Upper lobe of left lung (tissue), 6 donors: ENCODE measurements at regions not wholly inside any gene's neighbourhood (a gene's known extent, or its start where the extent isn't known, plus 50 kb on each side); places are given as distances from the start of the nearest gene placed in this dataset.

Experiments
- ATAC-seq, 2 donors: fragments of 200-7000 bp; cut with Tn5 transposase; one replicate each; pipeline ENCODE4 v1.9.1; 2022; ENCODE audit warnings: mild to moderate bottlenecking in 2 of 2, moderate library complexity in 2 of 2; ENCODE audit not compliant: low FRiP score in 2 of 2
- DNase-seq, 2 donors: peaks; one replicate each; pipeline ENCODE4 v3.0.0-alpha.2; 2019 to 2020
- H3K27ac ChIP-seq, 4 donors: fragments of 200-600 bp; sonication (generic); one replicate each; pipeline ENCODE4 v1.5.1; 2016 to 2019
- H3K27me3 ChIP-seq, 4 donors: fragments of 200-600 bp; sonication (generic); one replicate each; pipeline ENCODE4 v1.5.1; 2017 to 2019
- H3K36me3 ChIP-seq, 4 donors: fragments of 200-600 bp; sonication (generic); one replicate each; pipeline ENCODE4 v1.5.1; 2016 to 2019
- H3K4me1 ChIP-seq, 4 donors: fragments of 200-600 bp; sonication (generic); one replicate each; pipeline ENCODE4 v1.5.1; 2018 to 2019
- H3K4me3 ChIP-seq, 4 donors: fragments of 200-600 bp; sonication (generic); one replicate each; pipeline ENCODE4 v1.5.1; 2017 to 2019; ENCODE audit warnings: mild to moderate bottlenecking in 2 of 4, moderate library complexity in 1 of 4
- H3K9me3 ChIP-seq, 4 donors: fragments of 200-600 bp; sonication (generic); one replicate each; pipeline ENCODE4 v1.5.1; 2018 to 2019
- CTCF ChIP-seq, 6 experiments: fragments of 450-650 bp in 4 of 6; fragments of 200-600 bp in 2 of 6; sonication (generic) in 2 of 6; IDR thresholded peaks; one replicate each; pipeline ENCODE4 v1.5.1; 2016 to 2019; ENCODE audit warnings: antibody characterized with exemption in 6 of 6
- EP300 ChIP-seq, 4 donors: sonication (generic); formaldehyde crosslinking; IDR thresholded peaks; one replicate each; pipeline ENCODE4 v1.5.1; 2017; ENCODE audit warnings: antibody characterized with exemption in 4 of 4, control low read depth in 2 of 4
- POLR2A ChIP-seq, 4 donors: fragments of 450-650 bp; IDR thresholded peaks; one replicate each; pipeline ENCODE4 v1.5.1; 2016 to 2017; ENCODE audit warnings: antibody characterized with exemption in 4 of 4, mild to moderate bottlenecking in 2 of 4
- POLR2AphosphoS5 ChIP-seq, 2 donors: sonication (generic); formaldehyde crosslinking; IDR thresholded peaks; one replicate each; pipeline ENCODE4 v1.5.1; 2017; ENCODE audit warnings: antibody characterized with exemption in 2 of 2
- WGBS, 2 donors: methylation state at CpG; one replicate each; pipeline ENCODE4 v1.1.5; 2017 to 2018; 5-methylcytosine and 5-hydroxymethylcytosine counted together
- donor health status: DM: no; HTN: no; CAD: no; lungs with moderate emphysema.
- donor health status: DM: no; HTN: yes; CAD: no; lungs with severe emphysema.

- no peak for DNase-seq
- ATAC-seq, result no peak
- Histone ChIP-seq H3K9me3 (peaks cover 0 to 7% (median 0%) of the 10 kb centered on the region in 4 donors), H3K4me3 (no peak overlapping the region), H3K27me3 (no peaks in the 10 kb centered on the region), H3K36me3 (no peaks in the 10 kb centered on the region), H3K27ac (no peak overlapping the region), H3K4me1 (no peaks in the 10 kb centered on the region)
- WGBS, 2 donors, result 57 to 85% methylated on average over 7 of the region's 7 CpGs
- TF ChIP-seq POLR2AphosphoS5 (IDR thresholded peaks at IDR 0.05) (no peak), POLR2A (IDR thresholded peaks at IDR 0.05) (no peak), CTCF (IDR thresholded peaks at IDR 0.05) (no peak), EP300 (IDR thresholded peaks at IDR 0.05) (no peak)
Observed at GRCh38 chrX:42505016-42505415, 272.9 kb downstream of the PPP1R2C start.

DNA sequence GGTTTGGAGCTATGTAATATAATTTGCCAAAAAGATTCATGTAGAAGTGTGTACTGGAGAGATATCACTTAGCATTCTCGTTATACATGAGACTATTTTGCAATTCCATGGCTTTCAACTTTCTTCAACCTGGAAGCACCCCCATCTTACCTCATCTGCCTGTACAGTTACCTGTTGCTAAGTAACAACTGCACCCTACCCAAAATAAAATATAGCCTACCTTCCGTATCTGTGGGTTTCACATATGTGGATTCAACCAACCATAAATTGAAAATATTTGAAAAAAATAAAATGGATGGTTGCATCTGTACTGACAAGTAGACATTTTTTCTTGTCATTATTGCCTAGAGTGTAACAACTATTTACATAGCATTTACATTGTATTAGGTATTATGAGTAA is 278.3 kb downstream of the PPP1R2C start:
- Histone ChIP-seq H3K4me1 (no peaks in the 10 kb centered on the region), H3K27me3 (no peaks in the 10 kb centered on the region), H3K27ac (no peak overlapping the region), H3K4me3 (no peak overlapping the region), H3K36me3 (no peaks in the 10 kb centered on the region), H3K9me3 (no peaks in the 10 kb centered on the region)
- ATAC-seq (no peak), DNase-seq (no peak)
- WGBS, 2 donors, result 82 to 93% methylated on average over 2 of the region's 2 CpGs
- no peak for TF ChIP-seq EP300 (IDR thresholded peaks at IDR 0.05)
- no peak for TF ChIP-seq POLR2AphosphoS5 (IDR thresholded peaks at IDR 0.05)
- TF ChIP-seq CTCF (IDR thresholded peaks at IDR 0.05), result no peak
- no peak for TF ChIP-seq POLR2A (IDR thresholded peaks at IDR 0.05)

DNA sequence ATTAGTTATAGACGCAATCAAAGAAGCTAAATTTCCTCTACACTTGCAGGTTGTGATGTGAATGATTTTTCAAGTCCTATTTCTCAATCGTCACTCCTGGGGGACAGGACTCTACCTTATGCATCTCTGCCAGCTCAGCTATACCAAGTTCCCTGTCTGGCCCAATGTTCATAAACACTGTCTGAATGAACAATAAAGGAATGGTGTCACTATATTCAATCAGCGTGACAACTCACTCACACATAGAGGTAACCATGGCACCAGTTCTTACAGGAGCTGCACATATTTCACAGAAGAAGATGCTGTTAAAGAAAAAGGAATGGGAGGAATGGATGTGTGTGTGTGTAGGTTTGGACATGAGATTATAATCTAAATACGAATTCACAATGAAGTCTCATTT is 280.6 kb downstream of the PPP1R2C start:
- Histone ChIP-seq H3K4me3 (no peak overlapping the region), H3K27me3 (no peaks in the 10 kb centered on the region), H3K36me3 (no peaks in the 10 kb centered on the region), H3K27ac (no peak overlapping the region), H3K9me3 (no peaks in the 10 kb centered on the region), H3K4me1 (no peaks in the 10 kb centered on the region)
- DNase-seq (no peak), ATAC-seq (no peak)
- 81 to 86% methylated on average over 4 of the region's 4 CpGs for WGBS, 2 donors
- TF ChIP-seq EP300 (IDR thresholded peaks at IDR 0.05), result no peak
- TF ChIP-seq CTCF (IDR thresholded peaks at IDR 0.05), result no peak
- TF ChIP-seq POLR2AphosphoS5 (IDR thresholded peaks at IDR 0.05), result no peak

DNA sequence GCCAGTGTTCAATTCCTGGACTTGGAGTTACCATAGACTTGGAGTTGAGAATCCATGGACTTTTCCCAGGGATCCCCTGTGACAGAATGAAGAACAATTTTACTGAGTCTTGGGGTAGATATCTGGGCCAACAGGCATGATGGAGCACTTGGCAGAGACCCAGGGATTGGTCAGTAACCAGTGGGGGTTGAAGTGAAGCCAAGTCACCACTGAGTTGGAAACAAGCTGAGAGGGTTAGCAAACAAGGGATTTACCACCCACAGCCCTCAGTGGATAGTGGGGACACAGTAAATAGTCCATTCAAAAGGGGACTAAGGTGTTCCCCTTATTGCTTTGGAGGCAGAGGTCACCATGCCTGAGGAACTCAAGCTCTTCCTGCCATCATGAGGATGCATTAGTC is 281.7 kb downstream of the PPP1R2C start:
- no peaks in the 10 kb centered on the region for H3K27me3 ChIP-seq
- H3K4me3 ChIP-seq, result no peak overlapping the region
- H3K4me1 ChIP-seq, result no peaks in the 10 kb centered on the region
- H3K36me3 ChIP-seq, result no peaks in the 10 kb centered on the region
- ATAC-seq, result no peak
- TF ChIP-seq POLR2A (IDR thresholded peaks at IDR 0.05) (no peak), EP300 (IDR thresholded peaks at IDR 0.05) (no peak), CTCF (IDR thresholded peaks at IDR 0.05) (no peak), POLR2AphosphoS5 (IDR thresholded peaks at IDR 0.05) (no peak)
- H3K27ac ChIP-seq, result no peak overlapping the region
- no peaks in the 10 kb centered on the region for H3K9me3 ChIP-seq
- no peak for DNase-seq

DNA sequence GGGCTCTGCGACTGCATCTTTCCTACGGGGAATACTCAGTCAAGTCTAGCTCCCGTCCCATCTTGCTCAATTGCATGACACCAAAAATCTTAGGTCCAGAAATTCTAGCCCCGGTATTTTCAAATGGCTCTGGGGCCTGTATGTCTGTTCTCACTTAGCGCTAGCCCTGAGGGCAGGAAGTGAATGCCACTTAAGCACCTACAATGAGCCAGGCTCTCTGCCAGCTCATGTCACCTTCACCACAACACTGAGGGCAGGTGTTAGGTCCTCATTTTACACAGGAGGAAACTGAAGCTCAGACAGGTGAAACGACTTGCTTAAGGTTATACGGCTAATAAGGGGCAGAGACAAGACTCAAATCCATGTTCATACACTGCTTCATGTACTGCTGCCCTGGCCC is 282.8 kb downstream of the PPP1R2C start:
- DNase-seq (peak in 1 of 2 donors; percentile 58), ATAC-seq (no peak)
- Histone ChIP-seq H3K27me3 (no peaks in the 10 kb centered on the region), H3K4me3 (no peak overlapping the region), H3K9me3 (no peaks in the 10 kb centered on the region), H3K4me1 (no peaks in the 10 kb centered on the region), H3K36me3 (no peaks in the 10 kb centered on the region), H3K27ac (no peak overlapping the region)
- TF ChIP-seq POLR2A (IDR thresholded peaks at IDR 0.05) (no peak), POLR2AphosphoS5 (IDR thresholded peaks at IDR 0.05) (no peak), CTCF (IDR thresholded peaks at IDR 0.05) (no peak), EP300 (IDR thresholded peaks at IDR 0.05) (no peak)
- WGBS, 2 donors, result 58 to 67% methylated on average over 2 to 7 of the region's 7 CpGs
